ENCODE measurements at regions not wholly inside any gene's neighbourhood (a gene's known extent, or its start where the extent isn't known, plus 50 kb on each side); places are given as distances from the start of the nearest gene placed in this dataset.

DNA sequence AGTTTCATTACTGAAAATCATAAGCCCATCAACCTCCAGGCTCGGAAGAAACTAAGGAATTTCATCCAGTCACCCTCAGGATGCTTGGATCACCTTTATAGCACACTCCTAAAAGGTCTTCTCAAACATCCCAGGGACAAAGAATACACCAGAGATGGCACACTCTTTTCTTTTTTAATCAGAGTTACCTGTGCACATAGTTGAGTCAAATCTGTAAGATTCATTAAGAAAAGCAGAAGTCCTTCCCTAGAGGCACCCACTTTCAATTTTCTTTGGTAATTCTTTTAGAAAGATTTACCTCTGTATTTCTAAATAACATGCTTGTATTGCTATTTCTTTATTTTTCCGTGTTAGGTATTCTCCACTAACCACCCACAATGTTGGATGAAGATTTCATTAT, 50.6 kb upstream of the IL6 start:
- DNase-seq, result no peak

DNA sequence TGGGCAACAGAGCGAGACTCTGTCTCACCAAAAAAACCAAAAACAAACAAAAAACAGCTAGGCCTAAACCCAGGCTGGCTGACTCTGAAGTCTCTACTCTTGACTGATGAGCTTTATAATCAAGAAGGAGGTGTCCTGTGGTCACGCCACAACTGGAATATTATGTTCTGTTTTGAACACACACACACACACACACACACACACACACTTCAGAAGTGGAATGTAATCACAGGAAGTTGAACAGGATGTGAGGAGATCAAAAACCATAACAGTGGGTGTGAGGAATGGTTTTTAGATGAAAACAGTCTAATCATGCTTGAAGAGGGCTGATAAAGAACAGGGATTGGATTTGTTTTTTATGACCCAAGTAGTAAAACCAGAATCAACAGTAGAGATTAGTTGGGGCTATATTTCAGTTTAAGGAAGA, 51.1 kb upstream of the IL6 start:
- DNase-seq, result no peak

DNA sequence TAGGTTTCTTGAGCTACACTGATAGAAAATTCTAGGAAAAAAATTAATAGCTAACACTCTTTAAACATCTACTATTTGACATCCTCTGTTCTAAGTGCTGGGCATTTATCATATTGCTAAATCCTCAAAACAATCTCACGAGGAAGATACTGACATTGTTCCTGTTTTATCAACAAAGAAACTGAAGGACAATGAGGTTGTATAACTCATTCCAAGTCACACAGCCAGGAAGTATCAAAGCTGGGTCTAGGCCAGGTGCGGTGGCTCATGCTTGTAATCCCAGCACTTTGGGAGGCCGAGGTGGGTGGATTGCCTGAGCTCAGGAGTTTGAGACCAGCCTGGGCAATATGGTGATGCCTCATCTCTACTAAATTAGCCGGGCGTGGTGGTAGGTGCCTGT, 51.6 kb upstream of the IL6 start:
- no peak for DNase-seq

DNA sequence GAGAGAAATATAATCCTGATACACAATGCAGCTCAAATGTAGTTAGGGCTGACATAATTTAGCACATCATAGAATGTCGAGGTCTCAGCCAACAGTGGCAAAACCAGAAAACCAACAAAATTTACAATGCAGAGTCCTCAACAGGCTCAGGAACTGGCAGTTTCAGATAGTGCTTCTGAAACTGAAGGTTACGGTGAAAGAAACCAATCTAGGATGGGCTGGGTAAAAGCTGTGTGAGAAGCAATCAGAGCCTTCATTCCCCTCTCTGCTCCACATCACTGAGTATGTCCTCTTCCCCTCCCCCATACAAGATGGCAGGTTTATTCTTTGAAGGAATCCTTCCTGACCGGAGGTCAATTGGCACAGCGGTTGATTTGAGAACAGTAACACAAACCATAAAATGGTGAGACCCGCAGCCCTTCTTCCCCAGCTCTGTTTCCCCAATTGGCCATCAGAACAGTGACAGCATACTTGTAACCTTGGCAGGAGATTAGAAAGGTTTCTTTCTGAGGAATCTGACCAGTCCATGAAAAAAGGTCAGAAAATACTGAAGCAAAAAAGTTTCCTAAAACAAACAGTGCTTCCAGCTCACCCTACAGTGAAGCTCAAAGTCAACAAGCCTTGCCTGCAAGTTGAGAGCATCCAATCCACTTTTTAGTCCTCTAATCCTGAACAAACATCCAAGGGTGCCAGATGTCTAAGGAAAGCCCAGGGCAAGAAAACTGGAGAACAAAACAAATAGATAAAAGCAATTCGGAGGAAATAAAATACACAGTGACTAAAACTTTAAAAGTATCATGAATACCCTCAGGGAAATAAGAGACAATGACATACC, 53.9 kb upstream of the IL6 start:
- DNase-seq, result no peak

DNA sequence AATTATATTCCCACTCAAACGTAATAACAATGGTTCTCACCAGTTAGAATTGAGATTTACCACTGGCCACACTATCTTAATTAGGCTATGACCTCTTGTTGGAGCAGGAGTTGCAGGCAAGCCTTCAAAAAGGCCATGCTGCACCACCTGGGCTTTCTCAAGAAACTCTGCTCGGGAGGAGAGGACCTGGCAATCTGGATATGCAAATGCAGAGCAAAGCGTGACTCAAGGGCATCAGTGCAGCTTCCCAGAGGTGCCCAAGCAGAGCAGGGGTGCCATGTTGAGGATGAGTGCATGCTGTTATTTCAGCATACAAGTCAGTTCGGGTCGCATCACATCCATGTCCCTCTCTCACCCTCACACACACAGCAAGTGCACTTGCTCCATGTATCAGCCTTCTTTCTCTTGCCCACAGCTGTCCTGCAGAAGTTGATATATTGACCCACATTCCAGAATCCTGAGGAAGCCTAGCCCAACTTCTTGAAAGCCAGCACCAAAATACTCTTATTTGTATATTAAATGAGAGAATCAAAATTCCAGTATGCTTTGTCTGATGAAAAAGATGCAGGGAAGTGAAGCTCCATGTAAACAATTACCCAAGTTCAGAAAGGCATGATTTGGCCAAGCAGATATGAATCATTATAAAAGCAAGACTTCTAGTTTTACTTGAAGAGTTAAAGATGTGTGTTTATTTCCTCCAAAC, 55.7 kb upstream of the IL6 start:
- DNase-seq, result no peak

DNA sequence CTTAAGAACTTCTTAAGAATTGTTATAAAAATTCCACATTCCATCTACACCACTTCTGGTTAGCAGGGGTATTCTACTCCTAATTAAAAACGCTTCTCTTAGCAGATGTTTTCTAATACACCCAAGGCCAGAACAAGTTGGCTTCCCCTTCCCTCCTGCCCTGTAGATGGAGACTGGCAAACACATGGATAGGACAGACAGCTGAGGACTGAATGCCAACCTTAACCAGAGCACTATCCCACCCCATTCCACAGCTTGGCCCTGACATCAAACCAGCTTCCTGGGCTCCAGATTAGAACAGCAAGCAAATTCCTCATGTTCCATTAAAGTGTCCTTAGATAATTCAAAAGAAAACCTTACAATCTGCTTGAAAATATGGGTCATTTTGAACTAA, 56.6 kb upstream of the IL6 start:
- DNase-seq, result no peak

DNA sequence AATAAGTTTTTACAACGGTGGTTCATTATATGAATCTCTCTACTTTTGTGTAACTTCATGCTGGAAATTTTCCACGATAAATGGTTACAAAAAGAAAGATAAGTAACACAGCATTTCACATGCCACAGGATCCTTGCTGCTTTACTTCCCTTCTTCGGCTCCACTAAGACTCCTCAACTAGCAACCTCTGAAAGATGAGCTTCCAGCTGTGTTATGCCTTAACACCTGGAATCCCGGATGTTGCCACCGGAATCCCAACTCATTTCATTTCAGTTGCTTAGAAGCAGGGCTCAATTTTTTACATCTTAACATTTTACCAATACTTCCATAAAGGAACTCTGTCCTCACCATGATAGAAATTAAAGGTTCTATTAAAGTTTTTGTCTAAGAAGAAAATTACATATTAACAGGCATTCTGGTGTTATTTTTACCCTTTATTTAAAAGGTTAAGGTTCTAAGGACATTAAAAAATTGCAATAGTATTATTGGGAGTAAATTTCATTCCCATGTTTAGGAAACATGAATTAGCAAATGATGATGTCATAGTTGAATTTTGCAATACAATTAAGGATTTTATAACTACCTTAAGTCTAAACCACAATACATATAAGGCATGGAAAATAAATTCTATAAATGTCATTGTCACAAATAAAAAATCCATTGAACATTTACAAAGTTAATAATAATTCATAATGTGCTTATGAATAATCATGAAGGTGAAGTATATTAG, 57.1 kb upstream of the IL6 start:
- DNase-seq, result no peak

DNA sequence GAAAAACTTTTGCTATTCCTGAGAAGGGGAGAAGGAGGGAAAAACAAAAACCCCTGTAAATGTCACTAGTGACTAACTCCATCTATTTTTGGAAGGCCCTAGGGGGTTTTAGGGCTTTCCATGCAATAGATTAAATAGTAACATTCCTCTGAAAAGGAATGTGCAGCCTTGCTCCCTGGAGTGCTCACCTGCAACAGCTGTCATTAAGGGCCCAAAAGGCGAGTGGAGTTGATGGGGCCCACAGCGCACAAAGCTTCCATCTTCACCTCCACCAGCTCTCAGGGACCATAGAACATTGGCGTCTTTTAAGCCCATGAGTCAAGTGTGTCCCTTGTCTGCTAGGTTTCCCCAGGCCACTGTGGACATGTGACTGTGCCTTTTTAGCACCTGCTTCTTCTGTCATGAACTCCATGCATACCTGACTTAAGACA, 58.0 kb upstream of the IL6 start:
- no peak for DNase-seq

DNA sequence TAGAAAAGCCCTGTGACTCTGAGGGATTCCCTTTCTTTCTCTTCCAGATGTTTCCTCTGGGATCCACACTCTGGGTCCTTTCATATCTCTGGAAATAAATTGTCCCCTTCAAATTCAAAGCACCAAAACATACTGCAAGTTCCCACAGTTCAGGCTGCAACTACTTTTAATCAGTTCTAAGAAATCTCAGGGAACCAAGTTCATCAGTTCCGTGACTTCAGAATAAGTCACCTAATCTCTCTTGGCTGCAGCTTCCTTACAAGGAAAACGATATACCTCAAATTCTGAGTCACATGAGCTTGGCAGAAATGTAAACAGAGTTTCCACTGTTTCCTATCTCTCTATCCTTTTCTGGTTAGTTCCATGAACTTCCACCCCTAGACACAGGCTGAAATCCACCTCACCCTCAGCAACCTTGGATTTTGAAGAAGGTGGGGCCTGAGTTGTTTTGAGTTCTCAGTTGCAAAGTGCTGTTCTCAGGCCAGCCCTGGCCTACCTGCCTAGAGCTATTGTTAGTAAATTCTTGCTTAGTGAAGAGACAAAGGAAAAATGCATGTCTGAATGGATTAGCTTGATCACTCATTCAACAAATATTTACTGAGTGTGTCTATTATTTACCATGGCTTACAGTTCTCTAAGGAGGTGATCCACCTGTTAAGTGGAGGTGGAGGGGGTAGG, 59.3 kb upstream of the IL6 start:
- DNase-seq, result no peak

DNA sequence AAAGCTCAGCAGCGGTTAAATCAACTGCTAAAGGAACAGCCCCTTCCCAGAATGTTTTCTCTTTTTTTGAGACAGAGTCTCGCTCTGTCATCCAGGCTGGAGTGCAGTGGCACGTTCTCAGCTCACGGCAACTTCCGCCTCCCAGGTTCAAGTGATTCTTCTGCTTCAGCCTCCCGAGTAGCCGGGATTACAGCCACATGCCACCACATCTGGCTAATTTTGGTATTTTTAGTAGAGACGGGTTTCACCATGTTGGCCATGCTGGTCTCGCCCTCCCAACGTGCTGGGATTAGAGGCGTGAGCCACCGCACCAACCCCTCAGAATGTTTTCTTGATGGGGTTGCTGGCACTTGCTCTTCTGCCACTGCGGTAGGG, 59.8 kb upstream of the IL6 start:
- no peak for DNase-seq

DNA sequence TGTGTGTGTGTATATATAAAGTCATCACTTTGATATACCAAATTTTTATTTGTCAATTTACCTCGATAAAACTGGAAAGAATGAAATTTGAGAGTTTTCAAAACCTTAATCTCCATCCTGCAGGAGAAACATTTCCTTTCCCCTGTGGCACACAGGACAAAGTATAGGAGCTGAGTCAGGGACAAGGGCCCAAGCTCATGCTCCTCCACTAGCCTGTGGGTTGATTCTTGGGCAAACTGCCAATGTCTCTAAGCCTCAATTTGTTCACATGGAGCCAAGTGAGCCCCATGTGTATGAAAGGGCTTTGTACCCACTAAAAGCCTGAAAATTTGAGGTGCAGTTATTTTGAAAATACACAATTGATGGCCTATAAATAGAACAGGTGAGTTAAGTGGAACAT, 60.3 kb upstream of the IL6 start:
- DNase-seq, result no peak

DNA sequence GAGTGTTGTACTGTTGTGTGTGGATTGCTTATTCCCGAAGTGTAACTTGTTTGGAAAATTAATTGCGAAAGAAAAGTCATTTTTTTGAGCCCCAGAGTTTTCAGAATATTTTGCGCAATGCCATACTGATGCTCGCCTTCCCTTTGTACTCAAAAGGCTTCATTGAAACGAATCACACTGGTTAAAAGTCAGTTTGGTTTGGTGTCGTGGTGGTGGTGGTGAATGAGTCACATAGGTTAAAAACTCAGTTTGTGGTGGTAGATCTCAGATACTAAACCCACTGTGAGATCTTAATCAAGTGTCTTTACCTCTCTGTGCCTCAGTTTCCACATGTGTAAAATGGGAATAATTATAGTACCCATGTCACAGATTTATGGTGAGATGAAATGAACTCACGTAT, 61.1 kb upstream of the IL6 start:
- no peak for DNase-seq

DNA sequence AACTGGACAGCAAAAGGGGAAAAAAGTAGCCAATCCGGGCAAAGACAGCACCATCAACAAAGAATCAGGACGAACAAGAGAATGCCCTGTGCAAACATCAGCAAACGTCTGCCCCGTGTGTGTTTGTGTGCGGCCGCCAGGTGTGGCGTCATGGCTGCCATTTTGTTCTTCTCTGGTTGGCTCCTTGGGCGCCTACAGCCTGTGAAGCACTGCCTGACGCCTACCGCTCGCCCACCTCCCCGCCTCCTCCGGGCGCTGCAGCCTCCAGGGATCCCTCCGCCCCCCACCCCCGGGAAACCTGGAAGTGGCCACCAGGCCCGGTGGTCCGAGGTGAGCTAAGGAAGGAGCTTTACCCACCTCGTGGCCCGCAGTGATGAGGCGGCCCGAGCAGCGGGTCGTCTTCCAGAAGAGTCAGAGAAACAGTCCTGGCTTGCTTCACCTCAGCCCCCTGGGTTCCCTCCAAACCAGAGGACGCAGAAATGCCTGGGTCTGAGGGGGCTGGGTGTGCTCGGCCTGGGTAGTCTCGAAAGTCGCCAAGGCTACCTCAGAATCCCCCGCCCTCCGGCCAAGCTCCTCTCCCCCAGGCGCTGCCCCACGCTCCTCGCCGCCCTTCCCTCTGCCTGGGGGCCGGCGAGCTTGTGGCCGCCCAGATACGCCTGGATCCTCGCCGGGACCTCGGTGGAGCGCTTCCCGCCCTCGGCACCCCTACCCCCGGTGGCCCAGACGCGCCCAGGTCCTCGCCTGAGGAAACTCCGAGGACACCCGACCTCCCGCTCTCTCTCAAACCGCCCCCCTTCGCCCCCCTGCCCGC, 61.8 kb upstream of the IL6 start:
- DNase-seq, result no peak

DNA sequence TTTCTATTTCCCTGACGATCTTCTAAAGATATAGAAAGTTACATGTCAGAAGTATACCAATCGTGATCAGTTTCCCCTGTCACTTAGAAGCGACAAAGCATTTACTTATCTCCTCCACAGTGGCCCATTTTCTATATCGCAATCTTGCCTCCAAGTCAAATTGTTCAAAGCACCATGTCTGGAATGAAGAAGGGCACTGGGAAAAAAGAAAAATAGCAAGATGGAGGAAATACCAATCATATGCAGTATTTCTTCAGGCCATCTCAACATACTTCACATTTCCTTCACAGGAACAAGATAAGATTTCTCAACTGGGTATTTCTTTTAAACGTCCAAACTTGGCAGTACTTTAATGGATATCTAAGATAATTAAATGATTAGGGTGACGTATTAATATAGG, 63.3 kb upstream of the IL6 start:
- no peak for DNase-seq

DNA sequence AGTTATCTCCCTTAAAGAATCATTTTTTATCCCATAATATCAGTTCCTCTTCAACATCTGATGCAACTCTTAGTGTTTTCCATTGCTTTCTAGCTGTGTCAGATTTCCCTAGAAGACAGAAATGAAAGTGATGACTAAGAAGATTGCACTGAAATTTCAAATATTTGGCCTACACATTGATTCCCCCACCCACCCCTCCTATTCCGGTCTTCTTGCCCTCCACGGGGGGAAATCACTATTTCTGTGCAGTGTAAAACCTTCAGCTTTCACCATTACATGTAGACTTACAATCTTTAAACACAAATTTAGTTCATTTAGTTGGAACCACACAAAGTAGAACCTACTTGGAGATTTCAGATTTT, 63.7 kb upstream of the IL6 start:
- DNase-seq, result no peak

DNA sequence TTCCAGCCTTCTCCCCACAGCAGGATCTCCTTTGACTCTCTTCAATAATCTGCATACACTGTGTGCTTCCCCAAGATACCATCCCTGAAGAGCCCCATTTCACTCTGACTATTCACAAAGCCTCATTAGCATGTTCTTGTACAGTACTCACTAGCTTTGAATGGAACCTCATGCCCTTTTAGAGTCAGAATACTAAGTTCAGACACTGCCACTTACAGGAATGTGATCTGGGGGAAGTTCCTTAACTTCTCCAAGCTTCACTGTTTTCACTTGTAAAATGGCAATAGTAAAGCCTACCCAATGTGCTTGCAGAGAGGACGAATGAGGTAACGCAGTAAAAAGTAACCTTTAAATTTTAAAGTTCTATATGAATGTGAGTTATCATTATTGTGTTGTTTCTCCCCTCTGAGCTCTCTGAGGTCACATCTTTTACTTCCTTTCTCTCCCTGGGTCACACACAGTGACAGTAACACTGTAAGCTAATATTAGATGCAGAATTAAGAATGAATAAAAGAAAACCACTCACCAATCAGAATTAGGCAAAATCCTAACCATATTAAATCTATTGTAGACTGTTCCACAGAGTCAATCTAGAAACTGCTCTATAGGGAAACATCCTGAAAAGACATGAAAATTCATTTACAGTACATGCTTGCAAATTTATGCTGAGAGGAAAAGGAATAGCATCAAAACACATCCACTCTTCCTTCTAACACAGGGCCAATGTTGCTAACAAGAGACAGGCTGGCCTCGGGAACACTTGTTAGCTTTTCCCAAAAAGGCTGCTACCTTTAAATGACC, 64.2 kb upstream of the IL6 start:
- DNase-seq, result no peak

DNA sequence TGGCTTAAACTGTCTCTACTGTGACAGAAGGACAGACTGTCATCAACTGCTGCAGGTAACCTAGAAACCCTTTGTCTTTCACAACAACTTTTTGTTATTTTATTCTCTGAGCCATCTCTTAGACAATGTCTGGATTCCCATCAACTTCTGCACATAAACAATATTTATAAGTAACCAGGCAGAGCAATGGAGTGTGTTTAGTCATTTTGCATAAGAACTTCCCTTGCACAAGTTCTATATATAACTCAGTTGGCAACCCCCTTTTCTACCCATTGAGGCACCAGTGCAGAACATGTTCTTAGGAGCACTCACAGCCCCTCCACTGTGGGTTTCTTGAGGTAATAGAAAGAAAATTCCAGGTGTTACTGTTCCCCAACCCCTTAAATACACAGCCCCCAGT, 65.0 kb upstream of the IL6 start:
- no peak for DNase-seq

DNA sequence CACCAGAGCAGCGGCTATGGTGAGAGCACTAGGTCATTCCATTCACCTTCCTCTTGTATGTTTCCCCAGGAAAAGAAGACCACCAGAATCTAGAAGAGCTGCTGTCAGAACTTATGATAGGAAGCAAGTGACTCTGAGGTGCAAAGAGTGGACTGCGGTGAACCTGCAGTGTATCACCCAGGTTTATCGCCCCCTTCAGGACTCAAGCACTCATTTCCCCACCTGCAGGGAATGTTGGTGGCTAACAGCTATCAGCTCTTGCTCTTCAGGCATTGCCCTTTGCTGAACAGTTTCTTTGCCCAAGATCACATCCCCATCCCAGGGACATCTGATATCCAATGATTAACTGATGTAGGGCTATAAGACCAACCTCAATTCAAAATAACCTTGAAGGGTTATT, 66.3 kb upstream of the IL6 start:
- DNase-seq, result no peak

DNA sequence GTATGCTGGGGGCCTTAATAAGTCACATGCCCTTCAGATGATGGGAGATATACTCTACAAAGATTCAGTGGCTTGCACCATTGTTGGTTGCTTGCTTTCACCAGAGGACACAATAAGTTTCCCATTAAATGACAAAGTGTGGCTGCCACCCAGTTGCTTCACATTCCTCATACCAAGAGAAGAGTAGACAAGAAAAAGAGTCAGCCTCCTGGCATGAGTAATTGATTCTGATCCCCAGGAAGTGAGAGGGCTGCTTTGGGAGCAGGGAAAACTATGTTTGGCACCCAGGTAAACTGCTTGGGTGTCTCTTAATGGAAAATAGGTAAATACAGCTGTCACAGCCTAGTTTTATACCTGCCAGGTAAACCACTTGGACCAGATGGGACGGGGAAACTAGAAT, 66.7 kb upstream of the IL6 start:
- no peak for DNase-seq

DNA sequence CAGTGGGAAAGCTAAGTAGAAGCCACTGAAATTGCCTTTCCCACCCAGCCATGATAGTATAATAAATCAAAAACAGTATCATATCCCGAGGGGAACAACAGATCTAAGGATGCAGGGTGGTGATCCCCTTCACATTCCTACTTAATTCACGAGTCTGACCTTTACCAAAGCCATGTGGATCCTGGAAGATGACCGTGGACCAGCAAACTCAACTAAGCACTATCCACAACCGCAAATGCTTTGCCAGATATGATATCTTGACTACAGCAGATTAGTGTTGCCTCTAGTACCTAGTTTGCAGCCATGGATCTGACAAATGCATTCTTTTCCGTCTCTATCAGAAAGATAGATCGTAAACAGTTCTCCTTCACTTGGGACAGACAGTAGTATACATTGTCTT, 67.3 kb upstream of the IL6 start:
- DNase-seq, result no peak

DNA sequence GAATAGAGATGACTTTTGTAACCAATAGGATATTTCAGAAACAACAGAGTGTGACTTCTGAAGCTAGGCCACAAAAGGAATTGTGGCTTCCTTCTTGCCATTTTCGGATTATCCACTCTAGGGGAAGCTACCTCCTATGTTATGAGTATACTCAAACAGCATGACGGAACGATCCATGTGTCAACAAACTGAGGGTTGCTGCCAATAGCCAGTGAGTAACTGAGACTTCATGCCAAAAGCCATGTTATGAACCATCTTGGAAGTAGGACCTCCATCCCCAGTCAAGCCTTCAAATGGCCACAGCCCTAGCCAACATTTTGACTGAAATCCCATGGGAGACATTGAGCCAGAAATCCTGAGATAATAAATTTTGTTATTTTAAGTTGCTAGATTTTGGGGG, 69.0 kb upstream of the IL6 start:
- no peak for DNase-seq

DNA sequence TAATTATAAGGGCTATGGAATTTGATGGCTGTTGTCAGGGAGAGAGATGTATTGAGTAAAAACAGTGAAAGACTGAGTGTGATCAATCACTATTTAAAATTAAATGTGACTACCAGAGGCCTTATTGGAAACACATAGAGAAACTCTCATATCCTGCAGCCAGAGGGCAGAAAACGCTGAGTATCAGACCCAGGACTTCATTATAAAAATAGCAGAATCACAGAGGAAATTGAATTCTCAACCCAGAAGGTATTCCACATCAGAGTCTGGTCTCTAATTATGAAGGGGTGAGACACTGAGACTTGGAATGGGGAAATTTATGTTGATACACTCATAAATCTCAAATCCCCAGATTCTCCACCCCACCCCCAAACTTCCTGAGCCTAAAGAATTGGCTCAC, 69.5 kb upstream of the IL6 start:
- DNase-seq, result no peak
